ENCODE measurements at regions not wholly inside any gene's neighbourhood (a gene's known extent, or its start where the extent isn't known, plus 50 kb on each side); places are given as distances from the start of the nearest gene placed in this dataset.

GRCh38 chr11:69869311-69869939 is 50.2 kb upstream of the FGF3 start:
- Histone ChIP-seq H3K4me1 (ENCODE audit: low read depth) (no peaks in the 10 kb centered on the region), H3K36me3 (ENCODE audit: low read depth) (no peaks in the 10 kb centered on the region), H3K9me3 (no peaks in the 10 kb centered on the region), H3K4me3 (no peak overlapping the region)
- DNase-seq (no peak), ATAC-seq (no peak)
- no peak for TF ChIP-seq CTCF (IDR thresholded peaks at IDR 0.05)
- intact Hi-C loops (cut with DNase I, micrococcal nuclease): no loop called here

- no peak for ATAC-seq
- no peak for TF ChIP-seq CTCF (IDR thresholded peaks at IDR 0.05)
- DNase-seq: no peak
- Histone ChIP-seq H3K4me3 (no peak overlapping the region), H3K36me3 (ENCODE audit: low read depth) (no peaks in the 10 kb centered on the region), H3K9me3 (no peaks in the 10 kb centered on the region), H3K4me1 (ENCODE audit: low read depth) (no peaks in the 10 kb centered on the region)
- intact Hi-C loops (cut with DNase I, micrococcal nuclease): no loop called here
Measured at GRCh38 chr11:69870766-69871165, 51.5 kb upstream of the FGF3 start.

- Histone ChIP-seq H3K9me3 (no peaks in the 10 kb centered on the region), H3K4me1 (ENCODE audit: low read depth) (no peaks in the 10 kb centered on the region), H3K36me3 (ENCODE audit: low read depth) (no peaks in the 10 kb centered on the region), H3K4me3 (no peak overlapping the region)
- intact Hi-C loops (cut with DNase I, micrococcal nuclease): no loop called here
- no peak for ATAC-seq
- no peak for DNase-seq
- TF ChIP-seq CTCF (IDR thresholded peaks at IDR 0.05): no peak
Measured at GRCh38 chr11:69873166-69874077, 54.2 kb upstream of the FGF3 start.

GRCh38 chr11:69874178-69874983 is 55.2 kb upstream of the FGF3 start:
- intact Hi-C loops (cut with DNase I, micrococcal nuclease): no loop called here
- DNase-seq: no peak
- no peak for ATAC-seq
- no peaks in the 10 kb centered on the region for H3K9me3 ChIP-seq
- H3K36me3 ChIP-seq (ENCODE audit: low read depth): no peaks in the 10 kb centered on the region
- no peaks in the 10 kb centered on the region for H3K4me1 ChIP-seq (ENCODE audit: low read depth)
- no peak overlapping the region for H3K4me3 ChIP-seq
- no peak for TF ChIP-seq CTCF (IDR thresholded peaks at IDR 0.05)

- Histone ChIP-seq H3K36me3 (ENCODE audit: low read depth) (no peaks in the 10 kb centered on the region), H3K9me3 (no peaks in the 10 kb centered on the region), H3K4me1 (ENCODE audit: low read depth) (no peaks in the 10 kb centered on the region), H3K4me3 (no peak overlapping the region)
- ATAC-seq (no peak), DNase-seq (no peak)
- TF ChIP-seq CTCF (IDR thresholded peaks at IDR 0.05): no peak
- intact Hi-C loops (cut with DNase I, micrococcal nuclease): no loop called here
Measured at GRCh38 chr11:69874984-69875624, 55.9 kb upstream of the FGF3 start.

Data from mucosa of descending colon (tissue), 3 donors.